SK-N-SH (cell line): ENCODE measurements at regions not wholly inside any gene's neighbourhood (a gene's known extent, or its start where the extent isn't known, plus 50 kb on each side); places are given as distances from the start of the nearest gene placed in this dataset.

ENCODE experiments used
- CTCF ChIA-PET: fragments of 300-600, 350-600 bp; formaldehyde crosslinking; extraction: SDS; loops from one replicate; lab custom pipeline; 2021; lab: Yijun Ruan, JAX
- POLR2A ChIA-PET: fragments of 350-600 bp; sonication (Branson Sonifier 250); formaldehyde crosslinking; extraction: SDS; loops from one replicate; lab custom pipeline; 2020; ENCODE audit warnings: antibody characterized with exemption, inconsistent platforms; lab: Yijun Ruan, JAX
- DNase-seq: peaks from one replicate; pipeline ENCODE4 v3.0.0; 2012
- H2AFZ ChIP-seq: fragments of 200-600 bp; sonication (generic); 2 replicates; pipeline ENCODE4 v1.8.1; 2016; ENCODE audit warnings: antibody characterized with exemption, mild to moderate bottlenecking, low read depth
- H3F3A ChIP-seq: fragments of 200-600 bp; sonication (generic); replicated peaks from 2 replicates; pipeline ENCODE3; 2016; ENCODE audit warnings: antibody characterized with exemption, mild to moderate bottlenecking; ENCODE audit not compliant: insufficient read depth
- H3K27ac ChIP-seq, 2 experiments: fragments of 200-500 bp in 1 of 2; fragments of 200-600 bp in 1 of 2; sonication (Bioruptor generic) in 1 of 2; sonication (generic), shearing (Covaris generic) in 1 of 2; 2 replicates each; pipeline versions ENCODE4 v1.5.1 to v1.6.1; 2014 to 2016; ENCODE audit warnings: low read depth in 2 of 2, inconsistent platforms in 1 of 2, low read length in 1 of 2, mild to moderate bottlenecking in 1 of 2, mixed read lengths in 1 of 2
- H3K27me3 ChIP-seq: fragments of 200-600 bp; sonication (generic), shearing (Covaris generic); 2 replicates; pipeline ENCODE4 v1.6.1; 2016; ENCODE audit warnings: mixed run types; ENCODE audit not compliant: insufficient read depth
- H3K36me3 ChIP-seq, 2 experiments: fragments of 200-500 bp in 1 of 2; fragments of 200-600 bp in 1 of 2; sonication (Bioruptor generic) in 1 of 2; sonication (generic) in 1 of 2; replicated peaks in 1 of 2; 2 replicates each; pipeline versions ENCODE3 to v1.5.1; 2014 to 2016; ENCODE audit warnings: low read length in 1 of 2, mild to moderate bottlenecking in 1 of 2; ENCODE audit not compliant: insufficient read depth in 2 of 2, control insufficient read depth in 1 of 2
- H3K4me1 ChIP-seq, 2 experiments: fragments of 200-500 bp in 1 of 2; fragments of 200-600 bp in 1 of 2; sonication (Bioruptor generic) in 1 of 2; sonication (generic), shearing (Covaris generic) in 1 of 2; 2 replicates each; pipeline versions ENCODE4 v1.5.1 to v1.6.1; 2014 to 2016; ENCODE audit warnings: low read depth in 1 of 2, low read length in 1 of 2, mixed run types in 1 of 2; ENCODE audit not compliant: insufficient read depth in 2 of 2, control insufficient read depth in 1 of 2
- H3K4me2 ChIP-seq: fragments of 200-600 bp; sonication (generic), shearing (Covaris generic); 2 replicates; pipeline ENCODE4 v1.6.1; 2017; ENCODE audit warnings: mixed run types
- H3K4me3 ChIP-seq, 2 experiments: fragments of 200-500 bp in 1 of 2; fragments of 200-600 bp in 1 of 2; sonication (Bioruptor generic) in 1 of 2; sonication (generic), shearing (Covaris generic) in 1 of 2; 2 replicates each; pipeline versions ENCODE4 v1.5.1 to v1.8.1; 2014 to 2016; ENCODE audit warnings: low read depth in 2 of 2, inconsistent platforms in 1 of 2, low read length in 1 of 2, mild to moderate bottlenecking in 1 of 2, mixed read lengths in 1 of 2, moderate library complexity in 1 of 2
- H3K79me2 ChIP-seq: fragments of 200-600 bp; sonication (generic); 2 replicates; pipeline ENCODE4 v1.8.1; 2017; ENCODE audit warnings: mild to moderate bottlenecking; ENCODE audit not compliant: insufficient read depth
- H3K9ac ChIP-seq: fragments of 200-600 bp; sonication (generic); 2 replicates; pipeline ENCODE4 v1.6.1; 2017; ENCODE audit warnings: mixed run types
- H3K9me2 ChIP-seq: fragments of 200-600 bp; sonication (generic); 2 replicates; pipeline ENCODE4 v1.6.1; 2017; ENCODE audit warnings: mixed run types
- H3K9me3 ChIP-seq: fragments of 200-600 bp; sonication (generic); 2 replicates; pipeline ENCODE4 v1.6.1; 2017; ENCODE audit warnings: mixed run types, mild to moderate bottlenecking, moderate library complexity
- H4K20me1 ChIP-seq: fragments of 200-600 bp; sonication (generic); 2 replicates; pipeline ENCODE4 v1.6.1; 2017; ENCODE audit warnings: mild to moderate bottlenecking, mixed run types; ENCODE audit not compliant: insufficient read depth
- CHD2 ChIP-seq: fragments of 150-350 bp; IDR thresholded peaks from 2 replicates; pipeline ENCODE4 v1.6.1; 2018; ENCODE audit warnings: low read length; ENCODE audit not compliant: partially characterized antibody
- EP300 ChIP-seq, 2 experiments: IDR thresholded peaks; 2 replicates each; pipeline versions ENCODE4 v1.4.0 to v1.6.1; 2012; ENCODE audit warnings: borderline replicate concordance in 1 of 2, low read depth in 1 of 2, low read length in 1 of 2
- GATA2 ChIP-seq: sonication (generic); formaldehyde crosslinking; IDR thresholded peaks from 2 replicates; pipeline ENCODE4 v1.5.0; 2020; ENCODE audit warnings: mild to moderate bottlenecking, missing genetic modification reagents
- MAX ChIP-seq: IDR thresholded peaks from 2 replicates; pipeline ENCODE4 v1.4.0; 2012; ENCODE audit warnings: low read depth
- MXI1 ChIP-seq: IDR thresholded peaks from 2 replicates; pipeline ENCODE4 v1.6.1; 2012; ENCODE audit warnings: mild to moderate bottlenecking, low read depth, low read length, improper control_type of control experiment
- NFIC ChIP-seq: IDR thresholded peaks from 2 replicates; pipeline ENCODE4 v1.4.0; 2012; ENCODE audit warnings: borderline replicate concordance
- PBX3 ChIP-seq: IDR thresholded peaks from 2 replicates; pipeline ENCODE4; 2012
- REST ChIP-seq: IDR thresholded peaks from 2 replicates; pipeline ENCODE4 v1.6.1; 2012; ENCODE audit warnings: mild to moderate bottlenecking, low read depth, low read length, moderate library complexity
- RFX5 ChIP-seq: IDR thresholded peaks from 2 replicates; pipeline ENCODE4 v1.6.1; 2012; ENCODE audit warnings: mild to moderate bottlenecking, improper control_type of control experiment, low read length
- SMC3 ChIP-seq: IDR thresholded peaks from 2 replicates; pipeline ENCODE4 v1.6.1; 2012; ENCODE audit warnings: low read depth, low read length, improper control_type of control experiment
- TAF1 ChIP-seq: IDR thresholded peaks from 2 replicates; pipeline ENCODE4 v1.6.1; 2012; ENCODE audit warnings: low read depth, mild to moderate bottlenecking, low read length, moderate library complexity, borderline replicate concordance
- TCF12 ChIP-seq: IDR thresholded peaks from 2 replicates; pipeline ENCODE4 v1.4.0; 2012
- TEAD4 ChIP-seq: IDR thresholded peaks from 2 replicates; pipeline ENCODE4 v1.4.0; 2012; ENCODE audit warnings: mild to moderate bottlenecking, borderline replicate concordance; ENCODE audit not compliant: insufficient read depth
- WGBS: methylation state at CpG from one replicate; pipeline ENCODE4 v1.1.6; 2017; ENCODE audit warnings: low lambda C conversion rate; 5-methylcytosine and 5-hydroxymethylcytosine counted together
- TF ChIP-seq, protein P1 (sequence below): IDR thresholded peaks from 2 replicates; pipeline ENCODE4 v1.4.0; 2012; ENCODE audit warnings: low read depth, borderline replicate concordance
- TF ChIP-seq, protein P2 (sequence below): fragments of 200-600 bp; sonication (generic); IDR thresholded peaks from 2 replicates; pipeline ENCODE4 v1.6.1; 2017; ENCODE audit warnings: antibody characterized with exemption, mild to moderate bottlenecking, moderate library complexity

DNA sequence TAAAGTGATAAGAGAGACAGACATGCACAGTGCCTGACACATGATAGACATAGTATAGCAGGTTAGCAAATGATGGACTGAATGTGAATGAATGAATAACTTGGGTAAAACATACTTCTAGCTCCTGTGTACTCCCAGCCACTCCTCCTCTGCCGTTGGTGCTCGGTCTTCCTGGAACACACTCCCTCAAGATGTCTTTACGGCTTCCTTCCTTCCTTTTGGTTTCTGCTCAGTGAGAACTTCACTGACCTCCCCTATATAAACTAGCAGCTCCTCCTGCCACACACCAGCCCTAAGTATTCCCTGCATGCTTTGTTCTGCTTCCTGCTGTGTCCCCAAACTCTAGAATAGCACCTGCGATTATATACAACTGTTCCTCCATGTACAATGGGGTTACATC lies 50.2 kb downstream of the RAD54L2 start:
- Histone ChIP-seq H2AFZ (no peak overlapping the region), H3K27ac (no peak overlapping the region), H3K4me2 (no peak overlapping the region), H3K27me3 (no peaks in the 10 kb centered on the region), H3K9me3 (no peaks in the 10 kb centered on the region), H3K4me3 (no peak overlapping the region)
- CTCF ChIA-PET: interaction anchor here (1.9 kb wide), 1 partner anchor 25 kb away, joined by 6 read pairs; no protein-coding TSS in a partner anchor
- POLR2A ChIA-PET: interaction anchor here (0.6 kb wide), 1 partner anchor 50 kb away, joined by 6 read pairs; no protein-coding TSS in a partner anchor
- TF ChIP-seq, protein P1, sequence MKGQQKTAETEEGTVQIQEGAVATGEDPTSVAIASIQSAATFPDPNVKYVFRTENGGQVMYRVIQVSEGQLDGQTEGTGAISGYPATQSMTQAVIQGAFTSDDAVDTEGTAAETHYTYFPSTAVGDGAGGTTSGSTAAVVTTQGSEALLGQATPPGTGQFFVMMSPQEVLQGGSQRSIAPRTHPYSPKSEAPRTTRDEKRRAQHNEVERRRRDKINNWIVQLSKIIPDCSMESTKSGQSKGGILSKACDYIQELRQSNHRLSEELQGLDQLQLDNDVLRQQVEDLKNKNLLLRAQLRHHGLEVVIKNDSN: no peak
- no peak for TF ChIP-seq TCF12
- TF ChIP-seq TAF1: no peak
- TF ChIP-seq CHD2: no peak
- no peak for TF ChIP-seq REST
- no peak for TF ChIP-seq TEAD4
- no peak for TF ChIP-seq RFX5
- TF ChIP-seq, protein P2, sequence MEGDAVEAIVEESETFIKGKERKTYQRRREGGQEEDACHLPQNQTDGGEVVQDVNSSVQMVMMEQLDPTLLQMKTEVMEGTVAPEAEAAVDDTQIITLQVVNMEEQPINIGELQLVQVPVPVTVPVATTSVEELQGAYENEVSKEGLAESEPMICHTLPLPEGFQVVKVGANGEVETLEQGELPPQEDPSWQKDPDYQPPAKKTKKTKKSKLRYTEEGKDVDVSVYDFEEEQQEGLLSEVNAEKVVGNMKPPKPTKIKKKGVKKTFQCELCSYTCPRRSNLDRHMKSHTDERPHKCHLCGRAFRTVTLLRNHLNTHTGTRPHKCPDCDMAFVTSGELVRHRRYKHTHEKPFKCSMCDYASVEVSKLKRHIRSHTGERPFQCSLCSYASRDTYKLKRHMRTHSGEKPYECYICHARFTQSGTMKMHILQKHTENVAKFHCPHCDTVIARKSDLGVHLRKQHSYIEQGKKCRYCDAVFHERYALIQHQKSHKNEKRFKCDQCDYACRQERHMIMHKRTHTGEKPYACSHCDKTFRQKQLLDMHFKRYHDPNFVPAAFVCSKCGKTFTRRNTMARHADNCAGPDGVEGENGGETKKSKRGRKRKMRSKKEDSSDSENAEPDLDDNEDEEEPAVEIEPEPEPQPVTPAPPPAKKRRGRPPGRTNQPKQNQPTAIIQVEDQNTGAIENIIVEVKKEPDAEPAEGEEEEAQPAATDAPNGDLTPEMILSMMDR: no peak
- no peak for TF ChIP-seq MXI1
- TF ChIP-seq GATA2 (CRISPR knock-in tag): no peak
- no peak for TF ChIP-seq EP300 (IDR thresholded peaks at IDR 0.05; ENCODE audit: borderline replicate concordance in 1 of 2, low read depth in 1 of 2, low read length in 1 of 2)
- TF ChIP-seq PBX3: no peak
- no peak for TF ChIP-seq MAX
- no peak for TF ChIP-seq SMC3
- no peak for TF ChIP-seq NFIC
- TF ChIP-seq, all 33 proteins: peak for 0
- Histone ChIP-seq H3F3A (peaks cover 10% of the 10 kb centered on the region), H3K9me2 (no peaks in the 10 kb centered on the region), H3K4me1 (peaks cover 0 to 8% of the 10 kb centered on the region in 2 experiments; a peak in 2 of 4 replicates), H3K36me3 (peaks cover 9 to 10% of the 10 kb centered on the region in 2 experiments), H3K9ac (no peak overlapping the region), H4K20me1 (no peaks in the 10 kb centered on the region), H3K79me2 (peaks cover 30% of the 10 kb centered on the region)
- DNase-seq: no peak
- 86% methylated on average over 4 of the region's 4 CpGs for WGBS
